GM12878 (cell line): ENCODE measurements at regions not wholly inside any gene's neighbourhood (a gene's known extent, or its start where the extent isn't known, plus 50 kb on each side); places are given as distances from the start of the nearest gene placed in this dataset.

Experiments
- ATAC-seq: fragments of 200-7000 bp; cut with Tn5 transposase; 3 replicates; pipeline ENCODE4 v1.9.1; 2020; ENCODE audit warnings: mild to moderate bottlenecking, moderate library complexity
- BruUV-seq: library from RNA; stranded (reverse); fragments of 400-500 nt; replicated peaks from 2 replicates; lab custom pipeline; 2021; lab: Mats Ljungman, UMichigan
- CTCF ChIA-PET: fragments of 300-600 bp; sonication (Branson Sonifier 250); formaldehyde crosslinking; extraction: SDS; loops from one replicate; lab custom pipeline; 2021; ENCODE audit warnings: inconsistent platforms; lab: Yijun Ruan, JAX
- POLR2A ChIA-PET: fragments of 350-600 bp; formaldehyde crosslinking; extraction: SDS; loops from one replicate; lab custom pipeline; 2021; ENCODE audit warnings: inconsistent platforms; lab: Charles Lee
- RAD21 ChIA-PET: fragments of 300-600 bp; sonication (Branson Sonifier 250); formaldehyde crosslinking; loops from one replicate; lab custom pipeline; 2023; ENCODE audit warnings: antibody characterized with exemption; ENCODE audit not compliant: unreplicated experiment; lab: Charles Lee
- SMC1A ChIA-PET: fragments of 300-600 bp; sonication (Branson Sonifier 250); formaldehyde crosslinking; loops from one replicate; lab custom pipeline; 2023; ENCODE audit not compliant: unreplicated experiment, uncharacterized antibody; lab: Charles Lee
- DNase-seq: peaks from one replicate; pipeline ENCODE4 v3.0.0-alpha.2; 2011; ENCODE audit warnings: low read depth, low spot score
- FAIRE-seq: peaks from 3 replicates; lab custom pipeline; 2011; peaks lifted over from hg19 to GRCh38; lab: Jason Lieb, UNC
- H2AFZ ChIP-seq: 2 replicates; pipeline ENCODE4 v1.6.0; 2011; ENCODE audit warnings: low read depth, low read length, control low read depth; ENCODE audit not compliant: control insufficient read depth
- H3K27ac ChIP-seq: 2 replicates; pipeline ENCODE4 v1.5.1; 2011; ENCODE audit warnings: control low read depth; ENCODE audit not compliant: control insufficient read depth, insufficient read depth
- H3K27me3 ChIP-seq, 2 experiments: replicated peaks in 1 of 2; 2 replicates each; pipeline versions ENCODE4 v1.6.0 to v1.6.1; 2011; ENCODE audit warnings: low read length in 1 of 2; ENCODE audit not compliant: control insufficient read depth in 2 of 2, insufficient read depth in 2 of 2
- H3K36me3 ChIP-seq, 2 experiments: 2 replicates each; pipeline ENCODE4 v1.5.1; 2011; ENCODE audit warnings: low read length in 1 of 2; ENCODE audit not compliant: control insufficient read depth in 2 of 2, insufficient read depth in 2 of 2
- H3K4me1 ChIP-seq: 2 replicates; pipeline ENCODE4 v1.6.1; 2011; ENCODE audit warnings: mild to moderate bottlenecking, low read length, moderate library complexity, mixed read lengths; ENCODE audit not compliant: control insufficient read depth, insufficient read depth
- H3K4me2 ChIP-seq: 2 replicates; pipeline ENCODE4 v1.6.0; 2011; ENCODE audit warnings: control low read depth; ENCODE audit not compliant: control insufficient read depth, insufficient read depth
- H3K4me3 ChIP-seq: fragments of 200-600 bp; sonication (generic); 2 replicates; pipeline ENCODE4 v1.5.1; 2016
- H3K79me2 ChIP-seq: 2 replicates; pipeline ENCODE4 v1.6.0; 2011; ENCODE audit warnings: low read length; ENCODE audit not compliant: control insufficient read depth, insufficient read depth
- H3K9ac ChIP-seq: 2 replicates; pipeline ENCODE4 v1.8.0; 2011; ENCODE audit warnings: low read length, control low read depth, mixed read lengths; ENCODE audit not compliant: control insufficient read depth, insufficient read depth
- H3K9me3 ChIP-seq: replicated peaks from 3 replicates; pipeline ENCODE4 v1.5.1; 2011; ENCODE audit warnings: mild to moderate bottlenecking, low read length; ENCODE audit not compliant: control insufficient read depth, insufficient read depth
- H4K20me1 ChIP-seq: 2 replicates; pipeline ENCODE4 v1.6.0; 2011; ENCODE audit not compliant: control insufficient read depth, insufficient read depth
- BHLHE40 ChIP-seq, 2 experiments: fragments of 450-650 bp in 1 of 2; IDR thresholded peaks; 2 replicates each; pipeline ENCODE4 v1.6.1; 2011 to 2017; ENCODE audit warnings: low read depth in 2 of 2, borderline replicate concordance in 1 of 2, improper control_type of control experiment in 1 of 2, low read length in 1 of 2, mild to moderate bottlenecking in 1 of 2
- EGR1 ChIP-seq, 2 experiments: IDR thresholded peaks; 1 replicate in 1 of 2; 2 replicates in 1 of 2; pipeline ENCODE4 v1.6.1; 2011 to 2012; ENCODE audit warnings: low read depth in 2 of 2, low read length in 2 of 2, borderline replicate concordance in 1 of 2, mild to moderate bottlenecking in 1 of 2, moderate library complexity in 1 of 2
- FOXK2 ChIP-seq: fragments of 450-650 bp; IDR thresholded peaks from 2 replicates; pipeline ENCODE4 v1.6.1; 2017; ENCODE audit warnings: mild to moderate bottlenecking, moderate library complexity
- TAF1 ChIP-seq: IDR thresholded peaks from 2 replicates; pipeline ENCODE4 v1.6.1; 2011; ENCODE audit warnings: mild to moderate bottlenecking, low read depth, low read length, borderline replicate concordance
- TCF3 ChIP-seq: IDR thresholded peaks from 2 replicates; pipeline ENCODE4 v1.6.1; 2012; ENCODE audit warnings: low read depth, mild to moderate bottlenecking, low read length, borderline replicate concordance; ENCODE audit not compliant: insufficient read depth
- ZNF217 ChIP-seq: fragments of 450-650 bp; IDR thresholded peaks from 2 replicates; pipeline ENCODE4 v1.6.1; 2017; ENCODE audit warnings: antibody characterized with exemption, mild to moderate bottlenecking
- WGBS: methylation state at CpG from one replicate; pipeline ENCODE4 v1.1.6; 2016; ENCODE audit warnings: low lambda C conversion rate; ENCODE audit not compliant: insufficient replicate concordance, insufficient coverage; ENCODE audit errors: missing lambda C conversion rate; 5-methylcytosine and 5-hydroxymethylcytosine counted together
- in situ Hi-C: fragments of 300-500 bp; cut with MboI; formaldehyde crosslinking; loops from 9 replicates; pipeline ENCODE4 v1.14.3; 2018; ENCODE audit warnings: mixed read lengths
- intact Hi-C: fragments of 100-400 bp; cut with micrococcal nuclease; formaldehyde crosslinking; loops from one replicate; pipeline ENCODE4 v1.14.2; 2022; ENCODE audit not compliant: unreplicated experiment
- TF ChIP-seq, protein P1 (sequence below): IDR thresholded peaks from 2 replicates; pipeline ENCODE4 v1.6.1; 2011; ENCODE audit warnings: borderline replicate concordance, low read depth, mild to moderate bottlenecking, moderate library complexity, low read length; ENCODE audit not compliant: insufficient read depth, poor library complexity, severe bottlenecking
- TF ChIP-seq, protein P2 (sequence below): fragments of 450-650 bp; formaldehyde crosslinking; IDR thresholded peaks from 2 replicates; pipeline ENCODE4 v1.5.0; 2022; ENCODE audit warnings: mild to moderate bottlenecking, missing genetic modification characterization

DNA sequence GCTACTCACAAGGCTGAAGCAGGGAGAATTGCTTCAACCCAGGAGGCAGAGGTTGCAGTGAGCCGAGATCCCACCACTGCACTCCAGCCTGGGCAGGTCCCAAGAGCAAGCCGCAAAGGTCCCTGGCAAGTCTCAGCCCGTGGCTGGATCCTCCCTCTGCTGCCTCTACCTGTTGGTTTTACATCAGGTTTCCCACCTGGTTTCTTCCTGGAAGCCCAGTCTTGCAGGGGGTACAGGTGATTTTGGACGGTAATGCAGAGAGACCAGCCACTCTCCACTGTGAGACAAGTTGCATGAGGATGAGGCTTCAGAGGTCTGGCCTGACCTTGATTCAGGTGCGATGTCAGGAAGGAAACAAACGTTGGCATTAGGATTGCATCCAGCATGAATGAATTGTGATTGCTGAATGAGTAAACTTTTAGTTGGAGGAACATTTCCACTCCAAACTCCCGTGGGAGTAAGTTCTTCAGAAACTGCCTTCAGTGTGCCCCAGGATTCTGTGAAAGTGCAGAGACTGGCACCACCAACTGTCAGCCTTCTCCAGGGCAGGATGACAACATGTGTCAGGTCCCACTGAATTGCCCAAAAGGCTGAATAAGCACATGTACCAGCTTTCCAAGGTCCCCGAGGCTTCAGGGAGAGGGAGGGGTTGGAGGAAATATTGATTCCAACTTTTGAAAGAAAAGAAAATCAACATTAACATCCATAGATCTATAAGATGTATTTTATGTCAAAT lies 189.4 kb downstream of the TJP1 start:
- ChIA-PET POLR2A (interaction anchor here (0.6 kb wide), 1 partner anchor 240 kb away, joined by 4 read pairs; no protein-coding TSS in a partner anchor), RAD21 (no interaction called here)
- FAIRE-seq, result no peak

More for the DNA sequence above, 189.4 kb downstream of the TJP1 start:
- ChIA-PET CTCF (interaction anchor here (0.6 kb wide), 1 partner anchor 320 kb away, joined by 3 read pairs; no protein-coding TSS in a partner anchor), SMC1A (no interaction called here)
- Histone ChIP-seq H3K4me1 (no peaks in the 10 kb centered on the region), H2AFZ (no peak overlapping the region), H3K4me2 (no peak overlapping the region), H3K9me3 (no peaks in the 10 kb centered on the region; the same call in 2 of the 3 replicates), H3K36me3 (no peaks in the 10 kb centered on the region), H3K27ac (no peak overlapping the region), H3K27me3 (no peaks in the 10 kb centered on the region), H3K9ac (no peak overlapping the region), H4K20me1 (no peaks in the 10 kb centered on the region), H3K79me2 (no peaks in the 10 kb centered on the region), H3K4me3 (no peak overlapping the region)
- 30% methylated on average over 8 of the region's 8 CpGs for WGBS
- ATAC-seq (no peak), DNase-seq (no peak)
- TF ChIP-seq, protein P1, sequence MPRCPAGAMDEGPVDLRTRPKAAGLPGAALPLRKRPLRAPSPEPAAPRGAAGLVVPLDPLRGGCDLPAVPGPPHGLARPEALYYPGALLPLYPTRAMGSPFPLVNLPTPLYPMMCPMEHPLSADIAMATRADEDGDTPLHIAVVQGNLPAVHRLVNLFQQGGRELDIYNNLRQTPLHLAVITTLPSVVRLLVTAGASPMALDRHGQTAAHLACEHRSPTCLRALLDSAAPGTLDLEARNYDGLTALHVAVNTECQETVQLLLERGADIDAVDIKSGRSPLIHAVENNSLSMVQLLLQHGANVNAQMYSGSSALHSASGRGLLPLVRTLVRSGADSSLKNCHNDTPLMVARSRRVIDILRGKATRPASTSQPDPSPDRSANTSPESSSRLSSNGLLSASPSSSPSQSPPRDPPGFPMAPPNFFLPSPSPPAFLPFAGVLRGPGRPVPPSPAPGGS, result no peak
- TF ChIP-seq TAF1 (no peak), EGR1 (IDR thresholded peaks at IDR 0.05; ENCODE audit: borderline replicate concordance in 1 of 2, low read depth in 2 of 2, low read length in 2 of 2) (no peak), TCF3 (no peak), FOXK2 (no peak), ZNF217 (no peak), BHLHE40 (IDR thresholded peaks at IDR 0.05; ENCODE audit: borderline replicate concordance in 1 of 2, low read depth in 2 of 2, low read length in 1 of 2) (no peak)
- TF ChIP-seq, protein P2, sequence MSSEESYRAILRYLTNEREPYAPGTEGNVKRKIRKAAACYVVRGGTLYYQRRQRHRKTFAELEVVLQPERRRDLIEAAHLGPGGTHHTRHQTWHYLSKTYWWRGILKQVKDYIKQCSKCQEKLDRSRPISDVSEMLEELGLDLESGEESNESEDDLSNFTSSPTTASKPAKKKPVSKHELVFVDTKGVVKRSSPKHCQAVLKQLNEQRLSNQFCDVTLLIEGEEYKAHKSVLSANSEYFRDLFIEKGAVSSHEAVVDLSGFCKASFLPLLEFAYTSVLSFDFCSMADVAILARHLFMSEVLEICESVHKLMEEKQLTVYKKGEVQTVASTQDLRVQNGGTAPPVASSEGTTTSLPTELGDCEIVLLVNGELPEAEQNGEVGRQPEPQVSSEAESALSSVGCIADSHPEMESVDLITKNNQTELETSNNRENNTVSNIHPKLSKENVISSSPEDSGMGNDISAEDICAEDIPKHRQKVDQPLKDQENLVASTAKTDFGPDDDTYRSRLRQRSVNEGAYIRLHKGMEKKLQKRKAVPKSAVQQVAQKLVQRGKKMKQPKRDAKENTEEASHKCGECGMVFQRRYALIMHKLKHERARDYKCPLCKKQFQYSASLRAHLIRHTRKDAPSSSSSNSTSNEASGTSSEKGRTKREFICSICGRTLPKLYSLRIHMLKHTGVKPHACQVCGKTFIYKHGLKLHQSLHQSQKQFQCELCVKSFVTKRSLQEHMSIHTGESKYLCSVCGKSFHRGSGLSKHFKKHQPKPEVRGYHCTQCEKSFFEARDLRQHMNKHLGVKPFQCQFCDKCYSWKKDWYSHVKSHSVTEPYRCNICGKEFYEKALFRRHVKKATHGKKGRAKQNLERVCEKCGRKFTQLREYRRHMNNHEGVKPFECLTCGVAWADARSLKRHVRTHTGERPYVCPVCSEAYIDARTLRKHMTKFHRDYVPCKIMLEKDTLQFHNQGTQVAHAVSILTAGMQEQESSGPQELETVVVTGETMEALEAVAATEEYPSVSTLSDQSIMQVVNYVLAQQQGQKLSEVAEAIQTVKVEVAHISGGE (CRISPR knock-in tag), result no peak
- in situ Hi-C loops, result no loop called here
- no TSS peak for BruUV-seq
- intact Hi-C loops, result no loop called here
